GOT3 (cell line): ENCODE measurements at regions not wholly inside any gene's neighbourhood (a gene's known extent, or its start where the extent isn't known, plus 50 kb on each side); places are given as distances from the start of the nearest gene placed in this dataset.

Source experiments
- DNase-seq: peaks from one replicate; lab custom pipeline; 2025; ENCODE audit warnings: mixed read lengths; lab: John Stamatoyannopoulos, UW

GRCh38 chr2:30371028-30371689 is 75.9 kb upstream of the LCLAT1 start:
- DNase-seq = no peak

DNA sequence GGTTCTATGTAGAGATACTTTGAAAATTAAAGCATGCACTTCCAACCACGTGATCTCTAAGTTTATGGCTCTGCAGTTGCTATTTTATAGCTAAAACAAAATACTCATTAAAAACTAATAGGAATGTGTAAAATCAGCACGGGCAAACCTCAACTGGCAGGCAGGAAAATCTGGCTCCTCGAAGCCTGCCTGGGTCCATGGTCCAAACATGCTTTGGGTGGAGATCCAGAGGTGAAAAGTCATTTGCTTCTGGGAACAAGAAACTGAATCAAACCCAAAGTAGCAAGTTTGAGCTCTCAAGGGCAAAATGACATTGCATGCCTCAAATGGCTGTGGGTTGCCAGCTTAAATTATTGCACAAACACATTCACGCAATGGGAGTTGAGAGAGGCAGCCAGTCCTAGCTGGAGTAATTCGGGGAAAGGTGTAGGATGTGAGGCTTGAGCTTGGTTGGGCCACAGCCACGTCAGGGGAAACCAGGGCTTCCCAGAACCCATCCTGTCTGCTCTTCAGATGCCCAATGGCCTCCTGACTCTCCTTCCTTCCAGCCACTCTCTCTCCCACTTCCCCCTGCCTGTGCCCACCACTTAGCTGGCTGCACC is 75.2 kb upstream of the LCLAT1 start:
- no peak for DNase-seq

DNA sequence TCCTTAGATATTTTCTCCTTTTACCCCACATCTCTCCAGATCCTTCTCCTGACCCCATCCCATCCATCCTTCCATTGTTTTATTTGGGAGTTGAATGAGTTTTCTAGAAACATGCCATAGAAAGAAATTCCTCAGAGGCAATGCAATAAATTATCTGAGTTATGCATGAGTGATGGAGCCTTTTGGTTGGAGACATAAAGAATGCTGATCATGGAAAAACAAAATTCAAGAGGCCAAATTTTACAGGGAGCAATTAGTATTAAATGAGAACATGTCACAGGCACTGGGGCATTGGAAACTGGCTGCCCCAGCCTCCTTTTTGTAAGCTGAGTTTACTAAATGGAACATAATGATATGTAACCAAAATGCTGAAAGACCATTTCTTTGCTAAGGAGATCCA is 74.2 kb upstream of the LCLAT1 start:
- DNase-seq = no peak

DNA sequence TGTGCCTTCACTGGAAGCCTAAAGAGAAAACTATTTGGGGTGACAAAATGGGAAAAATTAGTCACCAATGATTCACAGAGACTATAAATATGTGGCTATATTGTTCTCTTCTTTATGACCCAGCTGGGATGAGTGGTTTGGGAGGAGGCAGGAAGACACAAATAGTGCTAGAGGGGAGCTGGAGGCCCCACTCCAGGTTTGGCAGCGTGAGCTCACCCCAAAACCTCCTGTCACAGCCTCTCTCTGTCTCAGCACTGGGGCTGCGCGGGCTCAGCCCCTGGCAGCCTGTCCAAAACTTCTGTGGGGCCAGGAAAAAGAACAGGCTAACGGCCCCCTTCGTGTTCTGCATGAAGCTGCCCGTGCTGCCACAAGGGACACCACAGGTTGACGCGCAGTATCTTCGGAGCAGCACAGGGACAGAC is 73.2 kb upstream of the LCLAT1 start:
- DNase-seq = peak; percentile 5

DNA sequence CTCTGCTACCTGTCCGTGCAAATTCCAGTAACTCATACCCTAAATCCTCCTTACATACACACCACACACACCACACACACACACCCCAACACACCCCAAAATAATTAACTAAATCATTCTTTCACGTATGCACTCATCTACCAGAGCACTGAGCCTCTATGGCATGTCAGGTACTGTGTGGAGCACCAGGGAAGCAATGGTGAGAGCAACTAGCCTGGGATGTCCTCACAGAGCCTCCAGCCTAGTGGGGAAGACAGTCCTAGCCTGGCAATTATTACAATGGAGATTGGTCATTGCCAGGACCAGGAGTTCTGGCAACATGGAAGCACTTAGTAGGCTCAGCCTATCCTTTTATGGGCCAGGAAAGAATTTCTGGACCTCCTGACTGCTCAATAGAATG is 72.7 kb upstream of the LCLAT1 start:
- no peak for DNase-seq

GRCh38 chr2:30375915-30376314 is 71.1 kb upstream of the LCLAT1 start:
- DNase-seq = no peak

DNA sequence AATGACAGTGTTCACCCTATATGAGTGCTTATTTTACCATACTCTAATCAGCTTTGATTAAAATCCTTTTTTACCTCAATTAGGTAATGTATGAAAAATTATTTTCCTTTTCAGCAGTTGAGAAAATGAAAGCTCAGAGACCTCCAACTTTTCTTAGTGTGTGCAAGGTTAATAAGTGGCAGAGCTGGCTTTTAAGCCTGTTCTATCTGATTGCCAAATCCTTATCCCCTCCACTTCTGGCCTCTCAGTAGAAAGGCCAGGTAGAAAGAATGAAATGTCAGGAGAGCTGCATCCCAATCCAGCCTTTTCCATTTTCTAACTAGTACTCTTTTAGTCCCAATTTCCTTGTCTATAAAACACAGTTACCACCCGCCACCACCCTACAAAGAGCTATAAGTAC is 67.6 kb upstream of the LCLAT1 start:
- no peak for DNase-seq

GRCh38 chr2:30380824-30381223 is 66.2 kb upstream of the LCLAT1 start:
- DNase-seq = no peak

- no peak for DNase-seq
Observed at GRCh38 chr2:30382162-30382783, 64.8 kb upstream of the LCLAT1 start.

- no peak for DNase-seq
Observed at GRCh38 chr2:30382995-30383394, 64.1 kb upstream of the LCLAT1 start.

- no peak for DNase-seq
Observed at GRCh38 chr2:30385327-30385726, 61.7 kb upstream of the LCLAT1 start.

- DNase-seq = no peak
Observed at GRCh38 chr2:30392097-30392496, 54.9 kb upstream of the LCLAT1 start.

- DNase-seq = no peak
Observed at GRCh38 chr2:30393510-30393909, 53.5 kb upstream of the LCLAT1 start.

DNA sequence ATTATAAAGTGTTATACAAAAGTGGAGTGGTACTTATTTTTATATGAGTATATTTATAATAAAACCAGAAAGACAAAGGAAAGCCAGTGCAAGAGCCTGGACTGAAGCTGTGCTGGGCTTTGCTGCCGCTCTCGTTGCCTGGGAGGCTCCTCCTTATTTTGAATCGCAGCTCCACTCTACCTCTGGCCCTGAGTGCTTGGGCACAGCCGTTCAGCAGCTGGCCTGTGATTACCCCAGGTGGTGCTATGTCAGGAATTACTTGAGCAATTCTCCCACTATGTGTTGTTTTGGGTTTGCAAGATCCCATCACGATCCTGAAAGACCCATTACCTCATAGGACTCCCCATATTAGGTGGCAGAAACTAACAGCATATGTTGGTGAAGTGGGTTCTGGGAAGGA is 53.0 kb upstream of the LCLAT1 start:
- DNase-seq = no peak

DNA sequence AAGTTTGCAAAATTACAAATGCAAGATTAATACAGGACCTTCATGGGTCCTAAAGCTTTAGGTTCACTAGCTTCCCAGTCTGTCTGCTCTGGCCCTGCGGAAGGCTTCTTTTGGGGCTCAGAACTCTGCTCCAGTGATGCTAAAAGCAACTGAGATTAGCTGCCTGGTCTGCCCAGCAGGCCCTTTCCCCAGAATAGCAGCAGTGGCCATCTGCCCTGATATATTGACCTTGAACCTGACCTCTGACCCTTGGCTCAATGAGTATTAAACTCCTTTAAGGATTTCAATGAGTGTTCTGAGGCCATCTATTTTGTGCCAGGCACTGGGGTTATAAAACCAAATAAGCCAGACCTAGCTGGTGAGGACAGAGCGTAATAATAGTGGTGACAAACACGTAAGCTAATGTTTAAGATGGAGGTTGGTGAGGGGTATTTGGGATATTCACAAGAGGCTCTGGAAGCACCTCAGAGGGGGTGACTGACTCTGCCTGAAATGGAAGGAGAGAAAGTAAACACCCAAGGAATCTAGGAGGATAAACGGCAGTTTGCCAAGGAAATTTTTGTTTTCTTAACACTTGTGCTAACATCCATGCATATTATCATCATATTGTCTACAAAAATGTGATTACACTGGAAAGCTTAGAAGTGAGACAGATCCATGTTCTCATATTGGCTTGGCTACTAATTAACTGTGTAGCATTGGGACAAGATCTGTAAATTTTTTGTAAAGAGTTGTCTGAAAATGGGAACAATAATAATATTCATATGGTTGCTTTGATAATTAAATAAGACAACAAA is 50.4 kb upstream of the LCLAT1 start:
- no peak for DNase-seq
